DMS53 treated with DMSO at 0.1 percent for 48 hours (cell line): ENCODE measurements at regions not wholly inside any gene's neighbourhood (a gene's known extent, or its start where the extent isn't known, plus 50 kb on each side); places are given as distances from the start of the nearest gene placed in this dataset.

Experiments used
- DNase-seq: peaks from one replicate; lab custom pipeline; 2025; ENCODE audit not compliant: unreplicated experiment; lab: John Stamatoyannopoulos, UW

DNA sequence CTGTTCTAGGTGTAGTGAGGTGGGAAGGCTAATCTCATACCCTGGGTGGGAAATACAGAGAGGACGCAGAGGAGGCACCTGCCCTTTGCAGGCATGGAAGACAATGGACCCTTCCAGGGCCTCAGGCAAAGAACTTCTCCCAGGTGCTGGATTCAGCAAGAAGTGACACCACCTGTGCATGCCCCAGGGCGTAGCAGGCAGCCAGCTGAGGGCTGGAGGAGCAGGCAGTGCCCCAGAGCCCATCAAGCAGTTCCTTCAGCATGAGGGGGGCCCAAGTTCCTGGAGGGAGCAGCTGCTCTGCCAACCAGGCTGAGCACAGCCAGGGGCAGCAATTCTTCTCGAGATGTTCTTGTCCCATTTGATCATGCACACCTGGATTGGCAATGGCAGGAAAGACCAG, 170.3 kb upstream of the PDE10A start:
- no peak for DNase-seq

DNA sequence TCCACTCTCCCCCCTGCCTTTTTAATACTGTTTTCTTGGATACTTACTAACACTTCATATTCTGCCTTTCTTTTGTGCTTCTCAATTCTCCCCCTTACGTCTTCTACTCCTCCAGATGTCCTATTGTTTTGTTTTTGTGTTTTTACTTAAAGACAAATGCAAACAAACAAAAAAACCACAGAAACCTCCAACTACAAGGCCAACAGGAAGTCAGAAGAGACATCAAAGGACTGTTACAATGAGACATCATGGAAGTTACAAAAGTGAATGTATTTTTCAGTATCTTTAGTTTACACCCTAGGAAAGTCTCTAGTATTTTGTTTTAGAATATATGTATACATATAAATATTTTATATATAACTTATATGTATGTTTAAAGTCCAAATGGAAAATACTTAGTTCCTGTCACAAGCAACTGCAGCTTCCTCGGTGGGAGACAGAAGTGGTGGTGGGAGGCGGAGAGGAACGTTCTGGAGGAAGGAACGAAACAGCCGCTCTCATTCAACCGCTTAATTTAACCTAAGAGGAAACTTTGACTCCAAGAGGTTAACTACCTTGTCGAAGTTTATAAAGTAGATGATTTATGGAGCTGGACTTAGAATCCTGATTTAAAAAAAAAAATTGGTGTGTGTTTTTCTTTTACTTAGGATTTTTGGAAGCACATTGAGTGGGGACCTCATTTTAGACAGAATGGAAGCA, 168.9 kb upstream of the PDE10A start:
- DNase-seq = no peak

DNA sequence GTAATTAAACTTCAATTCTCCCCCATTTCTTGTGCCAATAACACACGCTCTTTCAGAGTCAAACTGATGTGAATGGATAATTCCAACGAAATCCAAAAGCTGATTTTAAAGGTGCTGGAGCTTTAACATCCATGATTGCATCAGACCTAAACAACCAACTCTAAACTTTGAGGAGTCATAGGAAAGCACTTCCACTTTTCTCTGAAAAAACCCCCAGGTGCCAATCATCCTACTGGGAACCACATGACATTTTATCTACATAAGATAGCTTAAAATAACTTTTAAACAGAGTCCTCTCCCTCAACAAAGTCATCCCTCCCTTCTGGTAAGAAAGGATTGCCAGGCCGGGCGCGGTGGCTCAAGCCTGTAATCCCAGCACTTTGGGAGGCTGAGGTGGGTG, 167.7 kb upstream of the PDE10A start:
- DNase-seq = no peak

DNA sequence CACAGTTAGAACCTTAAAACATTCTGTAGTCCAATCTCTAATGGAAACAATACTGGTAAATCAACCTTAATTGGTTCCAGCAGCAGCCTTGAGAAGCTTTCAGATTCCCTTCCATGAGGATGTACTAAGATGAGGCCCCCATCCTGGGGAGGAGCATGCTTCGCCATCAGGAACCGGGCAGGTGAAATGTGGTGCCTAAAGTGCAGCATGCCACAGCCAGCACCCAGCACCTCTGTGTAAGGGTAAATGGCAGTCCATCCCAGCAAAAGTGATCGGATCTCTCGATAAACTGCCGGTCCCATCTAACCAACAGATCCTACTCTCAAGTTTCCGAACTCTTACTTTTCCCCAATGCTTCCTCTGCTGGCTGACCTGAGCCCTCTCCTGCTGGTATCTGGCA, 166.3 kb upstream of the PDE10A start:
- DNase-seq = no peak

DNA sequence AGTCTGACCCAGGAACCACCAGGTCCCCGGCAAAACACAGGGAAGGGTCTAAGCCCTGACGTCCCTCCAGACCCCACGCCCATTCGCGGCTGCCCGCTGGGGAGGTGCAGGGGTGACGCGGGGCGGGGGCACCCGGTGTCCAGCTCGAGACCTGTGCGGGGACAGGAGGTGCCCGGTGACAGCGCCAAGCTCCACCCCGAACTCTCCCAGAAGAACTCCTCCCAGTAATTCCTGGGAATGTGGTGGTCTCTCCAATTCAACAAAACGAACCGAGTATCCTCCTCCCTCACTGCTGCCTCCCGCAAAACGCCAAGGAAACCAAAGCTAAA, 164.1 kb upstream of the PDE10A start:
- no peak for DNase-seq

DNA sequence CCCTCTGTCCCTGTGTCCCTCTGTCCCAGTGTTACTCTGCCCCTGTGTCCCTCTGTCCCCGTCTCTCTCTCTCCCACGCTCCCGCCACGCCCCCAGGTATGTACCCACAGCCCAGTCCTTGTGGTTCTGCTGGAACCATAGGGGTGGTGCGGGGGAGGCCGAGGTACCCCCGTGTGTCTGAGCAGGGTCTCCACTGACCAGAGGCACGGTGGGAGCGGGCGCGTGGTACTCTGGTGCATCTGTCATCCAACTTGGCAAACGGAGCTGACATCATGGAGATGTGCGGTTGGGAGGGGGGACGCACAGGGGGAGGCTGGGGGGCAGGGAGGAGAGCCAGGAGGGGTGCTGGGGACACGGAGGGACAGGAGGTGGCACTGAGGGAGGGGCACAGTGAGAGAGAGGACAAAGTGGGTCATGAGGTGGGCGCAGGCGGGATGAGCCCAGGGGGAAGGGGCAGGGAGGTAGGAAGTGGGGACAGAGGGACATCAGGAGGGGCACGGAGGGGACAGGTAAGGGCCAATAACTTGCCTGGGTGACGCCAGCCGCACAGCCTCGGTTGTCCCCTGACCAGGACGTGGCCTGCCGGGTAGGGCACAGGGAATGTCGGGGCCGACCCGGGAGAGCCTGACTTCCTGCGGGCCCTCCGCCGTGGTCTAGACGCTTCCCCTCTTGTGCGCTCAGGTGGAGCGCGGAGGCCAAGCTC, 163.6 kb upstream of the PDE10A start:
- no peak for DNase-seq

DNA sequence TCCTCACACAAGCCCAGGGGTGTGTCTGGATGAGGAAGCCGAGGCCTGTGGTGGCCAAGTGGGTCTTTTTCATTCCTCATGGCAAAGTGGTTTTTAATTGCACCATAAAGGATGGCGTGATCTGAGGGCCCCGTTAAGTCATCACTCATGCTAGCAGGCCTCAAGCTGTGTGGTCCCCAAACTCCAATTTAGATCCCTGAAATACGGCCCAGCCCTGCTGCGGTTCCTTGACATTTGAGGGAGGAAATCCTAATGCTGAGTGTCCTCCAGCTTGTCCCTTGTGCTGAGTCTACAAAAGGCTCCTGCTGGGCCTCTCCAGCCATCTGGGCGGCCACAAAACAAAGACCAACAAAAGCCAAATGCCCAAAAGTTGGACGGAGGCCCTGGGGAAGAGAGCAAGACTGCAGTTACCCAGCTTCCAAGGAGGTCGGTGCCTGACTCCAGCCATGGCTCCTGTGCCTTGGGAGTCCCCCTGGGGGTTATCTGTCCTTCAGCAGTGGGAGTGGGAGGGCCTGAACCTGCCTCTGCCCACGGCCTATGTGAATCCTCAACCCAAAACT, 162.3 kb upstream of the PDE10A start:
- no peak for DNase-seq

DNA sequence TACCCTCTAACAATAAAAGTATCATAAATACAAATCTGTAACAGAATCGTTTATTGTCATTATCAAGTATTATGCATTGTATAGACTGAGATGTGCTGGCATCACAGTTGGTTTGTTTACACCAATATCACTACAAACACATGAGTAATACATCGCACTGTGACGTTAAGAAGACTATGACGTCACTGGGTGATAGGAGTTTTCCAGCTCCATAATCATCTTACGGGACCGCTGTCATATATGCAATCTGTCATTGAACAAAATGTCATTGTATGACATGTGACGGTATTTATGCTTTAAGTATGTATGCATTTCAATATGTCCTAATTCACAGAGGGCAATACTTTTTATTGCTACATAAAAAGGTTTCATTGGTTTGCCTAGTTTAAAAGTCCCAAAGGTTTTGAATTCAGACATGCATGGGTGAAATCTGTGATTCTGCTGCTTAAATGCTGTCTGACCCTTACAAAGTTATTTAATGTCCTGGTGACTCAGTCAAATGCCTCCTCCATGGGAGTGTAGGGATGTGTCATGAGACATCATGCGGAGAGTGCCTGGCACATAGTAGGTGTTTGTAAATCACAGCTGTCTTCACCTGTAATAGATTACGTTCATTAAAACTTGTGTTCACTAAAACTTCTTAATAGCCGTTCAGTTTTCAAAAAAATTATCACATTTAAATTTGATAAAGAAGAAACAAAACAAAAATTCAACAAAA, 160.7 kb upstream of the PDE10A start:
- DNase-seq = no peak

DNA sequence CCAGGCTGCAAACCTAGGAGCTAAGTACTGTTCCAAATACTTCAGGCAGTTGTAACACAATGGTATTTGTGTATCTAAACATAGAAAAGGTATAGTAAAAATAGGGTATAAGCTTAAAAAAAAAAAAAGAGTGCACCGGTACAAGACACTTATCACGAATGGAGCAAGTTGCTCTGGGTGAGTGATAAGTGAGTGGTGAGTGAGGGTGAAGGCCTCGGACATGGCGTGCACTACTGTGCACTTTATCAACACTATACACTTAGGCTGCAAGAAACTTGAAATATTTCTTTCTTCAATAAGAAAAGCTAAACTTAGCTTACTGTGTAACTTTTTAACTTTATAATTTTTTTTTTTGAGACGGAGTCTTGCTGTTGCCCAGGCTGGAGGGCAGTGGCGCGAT, 159.5 kb upstream of the PDE10A start:
- no peak for DNase-seq

DNA sequence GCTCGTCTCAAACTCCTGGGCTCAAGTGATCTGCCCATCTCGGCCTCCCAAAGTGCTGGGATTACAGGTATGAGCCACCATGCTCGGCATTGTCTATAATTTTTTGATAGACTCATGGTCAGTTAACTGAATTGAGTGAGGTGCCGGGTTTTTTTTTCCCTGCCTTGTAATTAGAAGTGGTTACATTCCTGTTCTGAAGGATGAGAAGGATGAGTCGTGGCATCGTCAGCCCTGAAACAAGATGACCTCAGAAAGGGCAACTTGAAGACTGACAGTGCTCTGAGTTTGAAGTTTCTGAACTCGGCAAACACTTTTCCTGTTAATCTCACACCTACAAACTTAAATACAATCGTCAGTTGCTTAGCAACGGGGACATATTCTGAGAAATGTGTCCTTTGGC, 158.7 kb upstream of the PDE10A start:
- no peak for DNase-seq

DNA sequence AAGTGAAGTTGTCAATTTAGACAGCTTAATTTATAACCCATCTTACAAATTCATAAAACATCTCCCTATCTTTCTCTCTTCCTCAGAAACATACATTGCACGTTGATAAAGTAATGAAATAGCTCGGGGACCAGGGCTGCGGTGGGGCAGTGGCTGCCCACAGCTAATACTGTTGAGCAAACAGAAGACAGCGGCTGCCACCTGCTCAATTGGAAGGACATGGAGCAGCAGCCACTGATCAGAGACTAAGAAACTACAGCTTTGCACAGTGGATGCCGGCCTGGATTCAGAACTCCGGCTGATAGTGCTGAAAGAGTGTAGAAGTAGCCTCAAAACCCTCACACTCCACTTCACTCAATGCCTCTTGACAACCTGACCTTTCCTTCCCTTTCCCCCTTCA, 157.9 kb upstream of the PDE10A start:
- DNase-seq = no peak

DNA sequence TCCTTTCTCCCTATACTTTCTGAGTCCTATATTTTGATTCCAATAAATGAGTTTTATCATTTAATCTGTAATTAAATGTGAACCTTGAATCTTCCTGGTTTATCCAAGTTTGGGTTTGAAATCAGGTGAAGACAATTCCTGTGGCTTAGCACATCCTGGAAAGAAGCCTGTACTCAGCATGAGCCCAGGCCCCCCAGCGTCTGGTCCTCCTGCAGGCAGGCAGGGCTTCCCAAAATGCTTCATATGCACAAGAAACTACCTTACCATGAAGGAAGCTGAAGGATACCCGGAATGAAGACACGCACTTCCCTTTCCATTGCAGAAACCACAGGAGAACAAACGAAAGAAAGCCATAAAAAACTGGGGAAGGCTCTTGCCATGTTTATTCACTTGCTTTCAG, 157.4 kb upstream of the PDE10A start:
- no peak for DNase-seq

DNA sequence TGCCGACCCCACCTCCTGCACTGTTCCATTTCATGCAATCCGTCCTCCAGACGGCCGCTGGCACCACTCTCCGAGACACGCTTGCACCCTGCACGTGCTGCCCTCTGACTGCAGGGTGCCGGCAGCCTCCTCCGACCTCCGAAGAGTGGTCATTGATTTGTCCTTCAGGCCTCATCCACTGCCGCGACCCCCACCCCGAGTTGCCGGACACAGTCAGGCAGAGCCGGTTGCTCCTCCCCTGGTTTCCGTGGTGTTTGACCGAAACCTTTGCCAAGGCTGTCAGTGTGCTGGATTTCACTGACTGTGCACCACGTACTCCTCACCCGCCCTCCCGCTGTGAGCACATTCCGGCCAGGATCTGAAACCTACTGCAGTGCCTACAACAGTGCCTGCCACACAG, 156.4 kb upstream of the PDE10A start:
- DNase-seq = no peak

DNA sequence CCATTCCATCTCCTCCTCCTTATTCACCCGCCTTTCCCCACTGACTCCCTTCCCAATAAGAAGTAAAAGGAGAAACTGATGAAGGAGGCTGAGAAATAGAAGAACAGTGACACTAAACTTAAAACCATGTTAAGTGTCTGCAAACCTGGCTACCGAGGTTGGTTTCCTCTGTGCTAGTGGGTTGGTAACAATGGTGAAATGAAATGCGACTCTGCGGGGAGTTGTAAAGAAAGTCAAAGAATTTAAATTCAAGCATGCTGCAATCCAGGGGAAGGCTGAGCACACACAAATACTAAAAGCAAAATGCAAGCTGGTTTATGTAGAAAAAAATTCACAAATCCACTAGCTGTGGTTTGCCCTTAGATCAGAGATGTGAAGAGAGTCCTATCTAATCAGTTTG, 155.2 kb upstream of the PDE10A start:
- no peak for DNase-seq

DNA sequence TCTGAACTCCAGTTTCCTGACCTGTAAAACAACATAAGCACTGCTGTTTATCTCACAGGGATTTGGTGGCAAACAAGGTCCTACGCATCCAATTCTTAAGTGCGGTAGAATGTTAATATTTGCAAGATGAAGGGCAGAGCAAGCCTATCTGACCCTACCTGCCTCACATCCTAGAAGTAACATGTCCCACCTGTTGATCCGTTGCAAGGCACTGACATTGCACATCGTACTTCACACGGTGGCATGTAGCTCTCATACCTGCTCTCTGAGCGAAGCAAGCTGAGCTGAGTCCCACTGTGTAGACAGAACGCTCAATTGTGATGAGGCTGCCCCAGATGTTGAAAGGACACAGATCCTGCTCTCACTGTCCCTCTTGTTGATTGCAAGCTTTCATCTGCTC, 154.7 kb upstream of the PDE10A start:
- DNase-seq = no peak

DNA sequence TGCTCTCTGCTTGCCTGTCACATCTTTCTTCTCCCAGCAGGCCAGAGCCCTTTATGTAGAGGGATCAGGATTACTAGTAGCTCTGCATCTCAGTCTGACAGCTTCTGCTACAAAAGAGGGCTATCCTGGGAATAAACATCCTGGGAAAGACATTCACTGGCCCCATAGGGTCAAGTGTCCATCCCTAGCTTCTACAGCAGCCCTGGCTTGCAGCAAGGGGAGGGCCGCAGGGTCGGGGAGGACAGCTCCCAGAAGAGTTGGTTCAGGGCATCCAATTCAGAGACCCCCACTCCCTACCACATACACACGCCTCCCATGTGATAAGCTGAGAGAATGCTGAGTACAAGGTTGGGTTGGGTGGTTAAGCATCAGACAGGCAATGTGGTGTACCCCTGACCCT, 154.1 kb upstream of the PDE10A start:
- no peak for DNase-seq

DNA sequence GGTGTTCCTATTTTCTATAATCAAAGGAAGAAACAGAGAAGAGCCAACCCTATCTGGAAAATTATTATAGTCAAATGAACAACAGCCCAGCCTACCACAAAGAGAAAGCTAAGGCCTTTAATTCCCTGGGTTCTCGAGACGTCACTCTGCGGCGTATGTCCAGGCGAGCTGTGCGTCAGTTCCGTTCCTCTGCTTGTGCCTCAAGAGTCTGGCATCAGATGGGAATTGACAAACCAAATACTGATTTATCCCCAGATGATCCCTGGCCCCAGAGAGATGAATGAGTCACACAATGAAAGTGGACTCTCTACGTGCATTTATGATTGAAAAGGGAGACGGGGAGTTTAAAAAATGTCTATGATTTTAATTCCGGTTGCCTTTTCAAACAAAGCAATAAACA, 151.6 kb upstream of the PDE10A start:
- no peak for DNase-seq

DNA sequence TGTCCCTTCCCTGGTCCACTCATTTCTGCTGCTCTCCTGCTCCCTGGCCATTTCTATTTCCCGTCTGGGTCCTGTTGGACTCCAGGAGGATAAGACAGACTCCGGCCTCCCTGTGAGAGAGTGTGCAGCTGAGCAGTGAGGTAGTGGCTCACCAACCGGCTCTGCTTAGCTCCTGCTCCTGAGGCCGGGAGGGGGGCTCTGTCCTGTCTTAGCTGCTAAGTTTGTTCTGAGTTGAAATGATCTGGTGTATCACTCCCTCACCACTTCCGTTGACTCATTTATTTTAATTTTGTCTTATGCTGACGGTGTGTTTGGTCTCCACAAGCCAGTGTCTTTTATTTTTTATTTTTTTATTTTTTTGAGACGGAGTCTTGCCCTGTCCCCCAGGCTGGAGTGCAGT, 148.5 kb upstream of the PDE10A start:
- no peak for DNase-seq

DNA sequence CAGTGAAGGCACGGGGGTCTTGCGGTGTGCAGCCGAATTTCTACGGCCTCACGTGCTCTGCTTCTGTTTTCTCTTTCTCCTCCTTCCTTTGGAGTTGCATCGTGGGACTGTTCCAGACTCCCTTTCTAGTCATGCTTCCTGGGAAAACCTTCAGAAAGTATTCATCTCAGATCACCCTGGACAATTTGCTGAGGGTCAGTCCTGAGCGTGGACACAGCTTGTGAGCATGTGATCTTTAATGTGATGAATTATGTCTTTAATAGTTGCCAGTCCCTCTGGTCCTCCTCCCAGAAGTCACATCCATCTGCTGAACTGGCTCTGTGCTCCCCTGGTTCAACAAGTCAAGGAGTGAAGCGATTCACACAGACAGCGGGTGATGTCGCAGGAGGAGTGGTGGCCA, 145.0 kb upstream of the PDE10A start:
- DNase-seq = no peak

DNA sequence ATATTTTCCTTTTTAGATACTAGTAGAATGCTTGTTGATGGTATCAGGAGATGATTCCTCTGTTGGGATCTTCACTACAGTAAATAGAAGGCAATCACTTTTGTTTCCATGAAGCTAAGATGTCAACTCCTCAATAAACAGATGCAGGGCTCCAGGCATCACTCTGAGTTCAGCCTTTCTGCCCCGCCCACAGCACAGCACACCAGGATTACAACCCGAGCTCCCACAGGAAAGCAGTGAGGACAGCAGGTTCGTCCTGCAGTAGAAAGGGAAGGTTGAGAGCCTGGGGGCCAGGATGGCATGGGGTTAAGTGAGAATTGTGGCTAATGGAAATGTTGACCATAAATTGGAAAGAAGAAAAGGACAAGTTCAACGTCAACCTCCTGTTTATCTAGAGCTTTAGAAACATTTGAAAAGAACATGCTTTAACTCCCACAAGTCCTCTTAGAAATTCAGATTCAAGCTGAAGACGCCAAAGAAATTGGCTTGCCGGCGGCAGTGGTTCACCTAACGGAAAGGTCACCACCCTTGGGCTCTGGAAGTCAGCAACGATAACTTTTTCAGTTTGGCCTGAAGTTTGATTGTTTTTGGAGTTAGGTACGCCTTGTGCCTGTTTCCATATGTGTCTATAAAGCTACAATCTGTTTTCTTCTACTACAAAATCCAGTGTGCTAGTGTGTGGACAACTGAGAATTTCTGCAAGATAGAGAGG, 144.4 kb upstream of the PDE10A start:
- no peak for DNase-seq

DNA sequence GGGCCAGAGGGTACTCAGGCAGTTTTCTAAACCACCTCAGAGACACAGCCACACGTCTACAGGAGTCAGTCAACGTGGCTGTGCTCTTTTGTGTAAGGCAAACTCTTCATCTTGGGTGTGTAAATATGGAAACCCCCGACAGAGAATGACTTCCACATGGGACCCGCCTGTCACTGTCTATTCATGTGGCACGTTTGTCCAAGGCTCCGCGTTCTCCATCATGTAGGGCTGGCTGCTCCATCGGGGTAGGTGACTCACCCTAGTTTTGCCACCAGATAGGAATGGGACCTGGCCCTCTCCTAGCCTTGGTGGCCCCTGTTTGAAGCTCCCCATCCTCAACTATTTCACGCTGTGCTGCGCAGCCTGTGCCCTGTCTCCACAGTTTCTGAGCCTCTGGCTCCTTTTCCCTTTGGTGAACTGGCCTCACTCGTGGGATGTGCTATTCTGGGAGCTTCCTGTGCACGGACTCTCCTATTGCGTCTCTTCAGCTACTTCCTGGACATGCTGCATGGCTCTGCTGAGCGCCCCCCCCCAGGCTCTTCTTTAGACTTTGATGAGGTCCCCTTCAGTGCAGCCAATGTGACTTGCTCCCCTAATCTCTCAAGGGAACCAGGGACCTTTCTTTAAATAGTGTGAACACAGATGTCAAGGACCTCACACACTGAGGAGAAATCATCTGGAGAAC, 143.2 kb upstream of the PDE10A start:
- DNase-seq = no peak
